ENCODE measurements at regions not wholly inside any gene's neighbourhood (a gene's known extent, or its start where the extent isn't known, plus 50 kb on each side); places are given as distances from the start of the nearest gene placed in this dataset.

DNA sequence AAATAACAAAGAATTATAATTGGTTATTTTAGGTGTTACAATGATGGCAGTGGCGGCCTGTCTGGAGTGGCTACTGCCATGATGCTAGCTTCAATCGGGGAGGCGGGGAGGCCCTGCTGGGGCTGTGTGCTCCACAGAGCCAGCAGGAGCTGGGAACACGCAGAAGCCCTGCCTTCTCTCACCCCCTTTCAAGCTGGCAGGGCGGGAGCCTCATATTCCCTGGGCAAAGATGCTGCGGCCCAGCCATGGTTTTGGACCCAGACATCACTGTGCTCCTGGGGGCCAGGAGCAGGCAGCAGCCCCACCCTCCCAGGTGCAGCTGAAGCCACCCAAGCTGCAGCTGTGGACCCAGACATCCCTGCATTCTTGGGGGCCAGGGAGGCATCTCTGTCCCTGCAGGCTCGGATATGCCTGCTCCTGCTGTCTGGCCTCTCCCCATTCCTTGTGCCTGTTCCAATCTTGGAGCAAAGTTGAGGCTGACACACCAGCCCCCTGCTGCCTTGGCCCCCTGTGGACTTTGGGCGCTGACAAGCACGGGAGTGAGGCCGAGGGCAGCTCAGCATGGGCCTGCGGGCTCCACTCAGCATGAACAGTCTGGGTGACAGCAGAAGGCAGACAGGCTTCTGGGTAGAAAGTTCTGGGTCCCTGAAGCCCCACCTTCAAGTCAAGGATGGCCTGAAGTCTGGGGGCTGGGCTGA is 263.1 kb upstream of the HTR2A start:
- H3K9me3 Mint-ChIP-seq: peaks cover 2% of the 10 kb centered on the region
- ATAC-seq (ENCODE audit: low read depth) (no peak), DNase-seq (no peak)
- no peak overlapping the region for H3K4me3 Mint-ChIP-seq
- POLR2A ChIA-PET: no interaction called here
- H3K27me3 Mint-ChIP-seq: no peaks in the 10 kb centered on the region
- H3K4me1 Mint-ChIP-seq: no peaks in the 10 kb centered on the region
- no peaks in the 10 kb centered on the region for H3K36me3 Mint-ChIP-seq
- no peak overlapping the region for H3K27ac Mint-ChIP-seq

DNA sequence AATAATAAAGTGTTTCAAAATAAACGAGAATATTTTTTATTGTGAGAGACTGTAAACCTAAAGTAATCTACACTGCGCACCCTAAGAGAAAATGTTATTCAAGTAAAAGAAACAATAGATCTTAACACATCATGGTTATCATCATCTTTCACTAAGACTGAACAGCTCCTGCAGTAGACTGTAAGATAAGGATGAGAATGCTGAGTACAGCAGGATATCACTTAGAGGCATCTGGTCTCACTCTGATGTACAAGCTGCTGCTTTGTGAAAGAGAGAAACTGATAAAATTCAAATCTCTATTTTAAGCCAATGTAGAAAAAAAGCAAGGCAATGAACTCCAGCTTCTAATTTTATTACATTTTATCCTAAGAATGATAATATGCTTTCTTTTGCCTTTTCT is 261.7 kb upstream of the HTR2A start:
- ATAC-seq (ENCODE audit: low read depth) (no peak), DNase-seq (no peak)
- Mint-ChIP-seq H3K9me3 (peaks cover 2% of the 10 kb centered on the region), H3K4me1 (no peaks in the 10 kb centered on the region), H3K27me3 (no peaks in the 10 kb centered on the region), H3K36me3 (no peaks in the 10 kb centered on the region), H3K4me3 (no peak overlapping the region), H3K27ac (no peak overlapping the region)
- POLR2A ChIA-PET: no interaction called here

DNA sequence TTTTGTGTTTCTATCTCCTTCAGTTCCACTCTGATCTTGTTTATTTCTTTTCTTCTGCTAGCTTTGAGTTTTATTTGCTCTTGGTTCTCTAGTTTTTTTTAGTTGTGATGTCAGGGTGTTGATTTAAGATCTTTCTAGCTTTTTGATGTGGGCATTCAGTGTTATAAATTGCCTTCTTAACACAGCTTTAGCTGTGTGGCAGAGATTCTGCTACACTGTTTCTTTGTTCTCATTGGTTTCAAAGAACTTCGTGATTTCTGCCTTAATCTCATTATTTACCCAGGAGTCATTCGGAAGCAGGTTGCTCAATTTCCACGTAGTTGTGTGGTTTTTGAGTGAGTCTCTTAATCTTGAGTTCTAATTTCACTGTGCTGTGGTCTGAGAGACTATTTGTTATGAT is 251.7 kb upstream of the HTR2A start:
- Mint-ChIP-seq H3K9me3 (no peaks in the 10 kb centered on the region), H3K4me3 (no peak overlapping the region)
- POLR2A ChIA-PET: no interaction called here

DNA sequence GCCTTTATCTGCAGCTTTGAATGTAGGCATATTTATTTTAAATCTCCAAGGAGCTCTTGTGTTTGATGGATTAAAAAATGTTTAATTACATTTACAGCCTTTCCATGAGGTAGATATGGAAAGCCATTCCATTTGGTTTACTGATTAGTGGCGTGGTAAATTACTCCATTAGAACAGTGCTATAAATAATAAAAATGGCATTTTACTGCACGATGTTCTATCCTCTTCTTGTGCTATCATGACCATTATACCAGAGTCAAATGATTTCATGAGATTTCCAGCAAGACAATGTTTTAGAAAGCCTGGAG is 250.9 kb upstream of the HTR2A start:
- POLR2A ChIA-PET: no interaction called here
- H3K36me3 Mint-ChIP-seq: no peaks in the 10 kb centered on the region
- H3K27ac Mint-ChIP-seq: no peak overlapping the region
- H3K27me3 Mint-ChIP-seq: peaks cover 11% of the 10 kb centered on the region
- no peak for ATAC-seq (ENCODE audit: low read depth)
- DNase-seq: no peak
- no peaks in the 10 kb centered on the region for H3K9me3 Mint-ChIP-seq
- H3K4me3 Mint-ChIP-seq: no peak overlapping the region
- no peaks in the 10 kb centered on the region for H3K4me1 Mint-ChIP-seq

More for the DNA sequence above, 251.7 kb upstream of the HTR2A start:
- H3K4me1 Mint-ChIP-seq: no peaks in the 10 kb centered on the region
- H3K27me3 Mint-ChIP-seq: peaks cover 9% of the 10 kb centered on the region
- H3K36me3 Mint-ChIP-seq: no peaks in the 10 kb centered on the region
- no peak overlapping the region for H3K27ac Mint-ChIP-seq
- no peak for ATAC-seq (ENCODE audit: low read depth)
- DNase-seq: no peak

DNA sequence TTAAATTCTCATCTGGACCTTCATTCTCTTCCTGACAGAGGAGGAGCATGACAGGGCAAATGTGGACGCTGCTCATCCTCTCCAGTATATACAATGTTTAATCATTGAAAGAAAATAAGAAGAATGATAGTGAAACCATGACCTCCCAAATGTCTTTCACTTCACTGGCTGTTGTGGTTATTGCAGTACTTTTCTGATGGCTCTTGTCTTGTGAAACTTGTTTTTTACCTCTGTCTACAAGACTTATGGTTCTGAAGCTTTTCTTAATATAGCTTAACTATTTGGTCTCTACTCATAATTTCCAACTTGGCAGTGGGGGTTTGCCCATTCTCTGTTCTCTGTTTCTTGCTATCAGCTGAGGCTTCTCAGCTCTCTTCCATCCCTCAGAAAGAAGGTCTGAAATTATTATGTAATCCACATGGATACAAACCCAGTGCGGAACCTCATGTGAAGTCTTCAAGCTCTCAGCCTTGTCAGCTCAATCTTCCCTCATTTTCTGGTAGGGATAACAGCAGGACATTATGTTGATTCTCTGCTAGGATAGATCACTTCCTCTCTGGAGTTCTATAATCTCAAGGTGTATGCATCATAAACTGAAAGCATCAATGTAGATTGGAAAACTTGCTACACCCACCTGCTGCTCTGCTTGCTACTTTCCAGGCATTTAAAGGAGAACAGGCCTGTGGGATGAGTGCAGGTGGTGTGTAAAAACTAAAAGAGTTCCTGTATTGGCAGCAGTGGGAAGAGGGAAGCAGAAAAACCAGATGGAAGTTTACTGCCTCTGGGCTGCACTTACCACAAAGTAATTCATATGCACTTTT is 250.3 kb upstream of the HTR2A start:
- no peaks in the 10 kb centered on the region for H3K36me3 Mint-ChIP-seq
- no peak for DNase-seq
- peaks cover 11% of the 10 kb centered on the region for H3K27me3 Mint-ChIP-seq
- no peaks in the 10 kb centered on the region for H3K9me3 Mint-ChIP-seq
- no peaks in the 10 kb centered on the region for H3K4me1 Mint-ChIP-seq
- POLR2A ChIA-PET: interaction anchor here (0.6 kb wide), 1 partner anchor 752 kb away, joined by 5 read pairs; no protein-coding TSS in a partner anchor
- H3K4me3 Mint-ChIP-seq: no peak overlapping the region
- ATAC-seq (ENCODE audit: low read depth): no peak
- H3K27ac Mint-ChIP-seq: no peak overlapping the region

GRCh38 chr13:47146136-47146535 is 249.3 kb upstream of the HTR2A start:
- Mint-ChIP-seq H3K27ac (no peak overlapping the region), H3K36me3 (no peaks in the 10 kb centered on the region), H3K4me3 (no peak overlapping the region), H3K27me3 (peaks cover 15% of the 10 kb centered on the region), H3K4me1 (no peaks in the 10 kb centered on the region), H3K9me3 (no peaks in the 10 kb centered on the region)
- POLR2A ChIA-PET: no interaction called here
- ATAC-seq (ENCODE audit: low read depth) (no peak), DNase-seq (no peak)

- Mint-ChIP-seq H3K27me3 (peaks cover 15% of the 10 kb centered on the region), H3K4me3 (no peak overlapping the region), H3K9me3 (no peaks in the 10 kb centered on the region), H3K36me3 (no peaks in the 10 kb centered on the region), H3K4me1 (no peaks in the 10 kb centered on the region), H3K27ac (no peak overlapping the region)
- POLR2A ChIA-PET: no interaction called here
- ATAC-seq (ENCODE audit: low read depth) (no peak), DNase-seq (no peak)
These were observed 247.9 kb upstream of the HTR2A start for GRCh38 chr13:47144782-47145181.

DNA sequence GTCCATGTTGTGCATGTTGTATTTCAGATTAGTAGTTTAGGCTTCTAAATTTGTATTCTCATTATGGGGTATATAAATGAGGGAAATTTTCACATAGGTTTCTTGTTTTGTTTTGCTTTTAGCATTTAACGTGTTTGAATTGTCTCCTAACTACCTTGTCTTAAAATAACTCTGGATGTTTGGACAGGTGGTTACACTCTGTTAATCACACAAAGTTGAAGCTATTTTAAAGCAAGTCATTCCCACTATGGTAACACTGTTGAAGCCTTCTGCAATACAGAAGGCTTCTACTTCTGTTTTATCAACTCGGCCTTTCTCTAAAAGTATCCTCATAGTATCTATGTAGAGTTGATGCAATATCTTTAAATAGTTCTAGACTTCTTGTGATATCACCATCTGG is 245.3 kb upstream of the HTR2A start:
- H3K9me3 Mint-ChIP-seq: no peaks in the 10 kb centered on the region
- H3K36me3 Mint-ChIP-seq: no peaks in the 10 kb centered on the region
- peaks cover 6% of the 10 kb centered on the region for H3K27me3 Mint-ChIP-seq
- H3K27ac Mint-ChIP-seq: no peak overlapping the region
- POLR2A ChIA-PET: no interaction called here
- DNase-seq (no peak), ATAC-seq (ENCODE audit: low read depth) (no peak)
- no peaks in the 10 kb centered on the region for H3K4me1 Mint-ChIP-seq
- no peak overlapping the region for H3K4me3 Mint-ChIP-seq

DNA sequence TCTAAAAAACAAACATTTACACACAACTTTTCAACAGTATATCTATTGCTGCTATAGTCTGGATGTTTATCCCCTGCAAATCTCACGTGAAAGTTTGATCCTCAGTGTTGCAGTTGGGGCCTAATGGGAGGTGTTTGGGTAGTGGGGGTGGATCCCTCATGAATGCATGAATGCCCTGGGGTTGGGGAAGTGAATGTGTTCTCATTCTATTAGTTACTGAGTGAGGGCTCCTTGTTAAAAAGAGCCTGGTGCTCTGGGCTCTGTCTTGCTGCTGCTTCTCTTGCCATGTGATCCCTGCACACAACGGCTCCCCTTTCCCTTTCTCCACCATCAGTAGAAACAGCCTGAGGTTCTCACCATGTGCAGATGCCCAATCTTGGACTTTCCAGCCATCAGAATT is 242.7 kb upstream of the HTR2A start:
- H3K27me3 Mint-ChIP-seq: peaks cover 6% of the 10 kb centered on the region
- no peaks in the 10 kb centered on the region for H3K36me3 Mint-ChIP-seq
- H3K9me3 Mint-ChIP-seq: no peaks in the 10 kb centered on the region
- ATAC-seq (ENCODE audit: low read depth): no peak
- no peak overlapping the region for H3K4me3 Mint-ChIP-seq
- H3K27ac Mint-ChIP-seq: no peak overlapping the region
- POLR2A ChIA-PET: no interaction called here
- no peak for DNase-seq
- no peaks in the 10 kb centered on the region for H3K4me1 Mint-ChIP-seq

- Mint-ChIP-seq H3K27me3 (peaks cover 2% of the 10 kb centered on the region), H3K4me3 (no peak overlapping the region), H3K9me3 (no peaks in the 10 kb centered on the region), H3K4me1 (no peaks in the 10 kb centered on the region), H3K27ac (no peak overlapping the region), H3K36me3 (no peaks in the 10 kb centered on the region)
- ATAC-seq (ENCODE audit: low read depth): no peak
- DNase-seq: no peak
- POLR2A ChIA-PET: no interaction called here
These were observed 239.7 kb upstream of the HTR2A start for GRCh38 chr13:47136504-47136941.

GRCh38 chr13:47135800-47136503 is 239.1 kb upstream of the HTR2A start:
- DNase-seq: no peak
- no peak overlapping the region for H3K27ac Mint-ChIP-seq
- H3K4me1 Mint-ChIP-seq: no peaks in the 10 kb centered on the region
- H3K9me3 Mint-ChIP-seq: no peaks in the 10 kb centered on the region
- H3K36me3 Mint-ChIP-seq: no peaks in the 10 kb centered on the region
- no peak for ATAC-seq (ENCODE audit: low read depth)
- no peak overlapping the region for H3K4me3 Mint-ChIP-seq
- POLR2A ChIA-PET: no interaction called here
- no peaks in the 10 kb centered on the region for H3K27me3 Mint-ChIP-seq

GRCh38 chr13:47134939-47135489 is 238.2 kb upstream of the HTR2A start:
- ATAC-seq (ENCODE audit: low read depth) (no peak), DNase-seq (no peak)
- Mint-ChIP-seq H3K4me3 (no peak overlapping the region), H3K4me1 (no peaks in the 10 kb centered on the region), H3K27me3 (no peaks in the 10 kb centered on the region), H3K36me3 (no peaks in the 10 kb centered on the region), H3K9me3 (no peaks in the 10 kb centered on the region), H3K27ac (no peak overlapping the region)
- POLR2A ChIA-PET: no interaction called here

- DNase-seq (no peak), ATAC-seq (ENCODE audit: low read depth) (no peak)
- Mint-ChIP-seq H3K9me3 (no peaks in the 10 kb centered on the region), H3K27ac (no peak overlapping the region), H3K27me3 (peaks cover 11% of the 10 kb centered on the region), H3K36me3 (no peaks in the 10 kb centered on the region), H3K4me3 (no peak overlapping the region), H3K4me1 (no peaks in the 10 kb centered on the region)
- POLR2A ChIA-PET: no interaction called here
These were observed 236.2 kb upstream of the HTR2A start for GRCh38 chr13:47133011-47133445.

- H3K4me3 Mint-ChIP-seq: no peak overlapping the region
- no peaks in the 10 kb centered on the region for H3K9me3 Mint-ChIP-seq
- no peak overlapping the region for H3K27ac Mint-ChIP-seq
- H3K4me1 Mint-ChIP-seq: no peaks in the 10 kb centered on the region
- ATAC-seq (ENCODE audit: low read depth): no peak
- H3K27me3 Mint-ChIP-seq: peaks cover 17% of the 10 kb centered on the region
- no peaks in the 10 kb centered on the region for H3K36me3 Mint-ChIP-seq
- POLR2A ChIA-PET: no interaction called here
- DNase-seq: no peak
These were observed 232.6 kb upstream of the HTR2A start for GRCh38 chr13:47129461-47129860.
